Natural killer cell (primary cell): ENCODE measurements at regions not wholly inside any gene's neighbourhood (a gene's known extent, or its start where the extent isn't known, plus 50 kb on each side); places are given as distances from the start of the nearest gene placed in this dataset.

ENCODE experiments used
- ATAC-seq, 3 donors: fragments of 150-1000 bp in 2 of 3; fragments of 200-7000 bp in 1 of 3; cut with Tn5 transposase; 1 replicate in 1 of 3; 2 replicates in 2 of 3; pipeline ENCODE4 v1.10.0; 2021; ENCODE audit warnings: mild to moderate bottlenecking in 2 of 3, moderate library complexity in 2 of 3
- DNase-seq, 2 donors: peaks; one replicate each; pipeline versions ENCODE4 v3.0.0 to v3.0.0-alpha.2; 2013 to 2021; ENCODE audit warnings: mixed read lengths in 1 of 2
- H3K27ac ChIP-seq: one replicate; pipeline ENCODE4 v1.5.1; 2013; ENCODE audit warnings: mild to moderate bottlenecking, low read length
- H3K27me3 ChIP-seq: one replicate; pipeline ENCODE4 v1.6.1; 2013; ENCODE audit warnings: low read length; ENCODE audit not compliant: control insufficient read depth, insufficient read depth
- H3K36me3 ChIP-seq: one replicate; pipeline ENCODE4 v1.6.1; 2013; ENCODE audit warnings: low read length; ENCODE audit not compliant: control insufficient read depth, insufficient read depth
- H3K4me1 ChIP-seq: one replicate; pipeline ENCODE4 v1.6.1; 2013; ENCODE audit warnings: low read length; ENCODE audit not compliant: control insufficient read depth, insufficient read depth
- H3K4me3 ChIP-seq: one replicate; pipeline ENCODE4 v1.5.1; 2013; ENCODE audit warnings: low read length
- H3K9me3 ChIP-seq: one replicate; pipeline ENCODE4 v1.6.1; 2013; ENCODE audit warnings: low read length; ENCODE audit not compliant: control insufficient read depth, insufficient read depth
- H3K27ac Mint-ChIP-seq, 2 donors: one replicate each; pipeline ENCODE4 v1.8.0; 2022; ENCODE audit warnings: mild to moderate bottlenecking in 2 of 2, mixed read lengths in 2 of 2, moderate library complexity in 1 of 2
- H3K27me3 Mint-ChIP-seq, 2 donors: one replicate each; pipeline ENCODE4 v1.8.0; 2022; ENCODE audit warnings: low read depth in 2 of 2, mixed read lengths in 2 of 2
- H3K36me3 Mint-ChIP-seq: one replicate; pipeline ENCODE4 v1.8.0; 2022; ENCODE audit warnings: mixed read lengths
- H3K4me1 Mint-ChIP-seq, 2 donors: one replicate each; pipeline ENCODE4 v1.8.0; 2022; ENCODE audit warnings: mixed read lengths in 2 of 2
- H3K4me3 Mint-ChIP-seq: one replicate; pipeline ENCODE4 v1.8.0; 2022; ENCODE audit warnings: mild to moderate bottlenecking, moderate library complexity, mixed read lengths
- H3K9me3 Mint-ChIP-seq, 2 donors: one replicate each; pipeline ENCODE4 v1.8.0; 2022; ENCODE audit warnings: mixed read lengths in 2 of 2
- CTCF ChIP-seq: fragments of 200-600 bp; IDR thresholded peaks from one replicate; pipeline ENCODE4 v1.8.0; 2022; ENCODE audit warnings: antibody characterized with exemption
- WGBS: methylation state at CpG from one replicate; pipeline ENCODE4 v1.1.7; 2013; ENCODE audit warnings: missing lambda C conversion rate; ENCODE audit not compliant: insufficient coverage; 5-methylcytosine and 5-hydroxymethylcytosine counted together
- intact Hi-C: fragments of 100-400 bp; cut with micrococcal nuclease; formaldehyde crosslinking; loops from one replicate; pipeline ENCODE4 v1.14.2; 2022

- 66% methylated on average over 3 of the region's 3 CpGs for WGBS
These were observed 706.4 kb upstream of the KLHL1 start for GRCh38 chr13:70814684-70815083.

GRCh38 chr13:70812481-70812880 is 704.2 kb upstream of the KLHL1 start:
- H3K4me1 Mint-ChIP-seq = no peaks in the 10 kb centered on the region
- Histone ChIP-seq H3K27me3 (no peaks in the 10 kb centered on the region), H3K36me3 (no peaks in the 10 kb centered on the region), H3K4me1 (no peaks in the 10 kb centered on the region), H3K4me3 (no peak overlapping the region), H3K27ac (no peak overlapping the region), H3K9me3 (no peaks in the 10 kb centered on the region)
- intact Hi-C loops = no loop called here
- no peaks in the 10 kb centered on the region for H3K27me3 Mint-ChIP-seq
- no peak overlapping the region for H3K27ac Mint-ChIP-seq
- DNase-seq = no peak
- H3K9me3 Mint-ChIP-seq = peaks cover 13 to 27% of the 10 kb centered on the region in 2 donors
- ATAC-seq = no peak
- no peak overlapping the region for H3K4me3 Mint-ChIP-seq
- TF ChIP-seq CTCF = no peak
- no peaks in the 10 kb centered on the region for H3K36me3 Mint-ChIP-seq

More at GRCh38 chr13:70814684-70815083, 706.4 kb upstream of the KLHL1 start:
- H3K4me3 Mint-ChIP-seq = no peak overlapping the region
- ATAC-seq = no peak
- intact Hi-C loops = no loop called here
- Histone ChIP-seq H3K4me3 (no peak overlapping the region), H3K9me3 (no peaks in the 10 kb centered on the region), H3K27me3 (no peaks in the 10 kb centered on the region), H3K4me1 (no peaks in the 10 kb centered on the region), H3K27ac (no peak overlapping the region), H3K36me3 (no peaks in the 10 kb centered on the region)
- H3K4me1 Mint-ChIP-seq = no peaks in the 10 kb centered on the region
- no peaks in the 10 kb centered on the region for H3K36me3 Mint-ChIP-seq
- no peaks in the 10 kb centered on the region for H3K27me3 Mint-ChIP-seq
- H3K9me3 Mint-ChIP-seq = peaks cover 7 to 21% of the 10 kb centered on the region in 2 donors
- no peak for TF ChIP-seq CTCF
- no peak overlapping the region for H3K27ac Mint-ChIP-seq
- no peak for DNase-seq

GRCh38 chr13:70809588-70809987 is 701.3 kb upstream of the KLHL1 start:
- WGBS = 91% methylated on average over 4 of the region's 4 CpGs
- Mint-ChIP-seq H3K27me3 (no peaks in the 10 kb centered on the region), H3K27ac (no peak overlapping the region), H3K4me3 (no peak overlapping the region), H3K36me3 (no peaks in the 10 kb centered on the region), H3K4me1 (no peaks in the 10 kb centered on the region), H3K9me3 (peaks cover 13 to 23% of the 10 kb centered on the region in 2 donors)
- Histone ChIP-seq H3K36me3 (no peaks in the 10 kb centered on the region), H3K4me1 (no peaks in the 10 kb centered on the region), H3K27me3 (no peaks in the 10 kb centered on the region), H3K4me3 (no peak overlapping the region), H3K27ac (no peak overlapping the region), H3K9me3 (no peaks in the 10 kb centered on the region)
- ATAC-seq = no peak
- no peak for TF ChIP-seq CTCF
- intact Hi-C loops = no loop called here
- DNase-seq = no peak

GRCh38 chr13:70798385-70798784 is 690.1 kb upstream of the KLHL1 start:
- no peak for TF ChIP-seq CTCF
- Mint-ChIP-seq H3K4me3 (no peak overlapping the region), H3K36me3 (no peaks in the 10 kb centered on the region), H3K4me1 (no peaks in the 10 kb centered on the region), H3K9me3 (peaks cover 6 to 7% of the 10 kb centered on the region in 2 donors), H3K27ac (no peak overlapping the region), H3K27me3 (no peaks in the 10 kb centered on the region)
- H3K9me3 ChIP-seq = no peaks in the 10 kb centered on the region
- intact Hi-C loops = no loop called here
- H3K27me3 ChIP-seq = no peaks in the 10 kb centered on the region
- DNase-seq (no peak), ATAC-seq (no peak)
- H3K36me3 ChIP-seq = no peaks in the 10 kb centered on the region
- no peaks in the 10 kb centered on the region for H3K4me1 ChIP-seq
- H3K27ac ChIP-seq = no peak overlapping the region
- no peak overlapping the region for H3K4me3 ChIP-seq
